Activated naive CD4-positive, alpha-beta T cell treated with anti-CD3 and anti-CD28 coated beads, Interleukin-2, amount 10 ng/mL, durations not matched to agents 7 days and 5 days (primary cell): ENCODE measurements at regions not wholly inside any gene's neighbourhood (a gene's known extent, or its start where the extent isn't known, plus 50 kb on each side); places are given as distances from the start of the nearest gene placed in this dataset.

ENCODE experiments used
- CTCF ChIA-PET: fragments of 350-600 bp; sonication (Branson Sonifier 250); formaldehyde crosslinking; loops from one replicate; lab custom pipeline; 2021; ENCODE audit warnings: antibody characterized with exemption; lab: Charles Lee
- DNase-seq: peaks from one replicate; pipeline ENCODE4 v3.0.0-alpha.2; 2020
- H3K27ac Mint-ChIP-seq: one replicate; pipeline ENCODE4 v1.8.0; 2021; ENCODE audit warnings: mild to moderate bottlenecking, moderate library complexity, mixed read lengths
- H3K27me3 Mint-ChIP-seq: one replicate; pipeline ENCODE4 v1.8.0; 2021; ENCODE audit warnings: mild to moderate bottlenecking, mixed read lengths
- H3K36me3 Mint-ChIP-seq: one replicate; pipeline ENCODE4 v1.8.0; 2021; ENCODE audit warnings: mixed read lengths
- H3K4me1 Mint-ChIP-seq: one replicate; pipeline ENCODE4 v1.8.0; 2021; ENCODE audit warnings: mixed read lengths
- H3K4me3 Mint-ChIP-seq: one replicate; pipeline ENCODE4 v1.8.0; 2021; ENCODE audit warnings: mild to moderate bottlenecking, moderate library complexity, mixed read lengths
- H3K9me3 Mint-ChIP-seq: one replicate; pipeline ENCODE4 v1.8.0; 2021; ENCODE audit warnings: mixed read lengths

GRCh38 chr1:200474633-200475032 lies 64.8 kb upstream of the ZNF281 start:
- CTCF ChIA-PET, result no interaction called here

GRCh38 chr1:200473698-200474371 lies 64.0 kb upstream of the ZNF281 start:
- H3K4me3 Mint-ChIP-seq, result no peak overlapping the region
- peak; percentile 25 for DNase-seq
- H3K4me1 Mint-ChIP-seq, result peaks cover 15% of the 10 kb centered on the region
- CTCF ChIA-PET, result interaction anchor here (0.7 to 1.3 kb wide), 2 partner anchors 18 to 161 kb away, joined by 3 read pairs; no protein-coding TSS in a partner anchor
- no peaks in the 10 kb centered on the region for H3K36me3 Mint-ChIP-seq
- H3K27me3 Mint-ChIP-seq, result no peaks in the 10 kb centered on the region
- no peaks in the 10 kb centered on the region for H3K9me3 Mint-ChIP-seq
- H3K27ac Mint-ChIP-seq, result no peak overlapping the region

More at GRCh38 chr1:200474633-200475032, 64.8 kb upstream of the ZNF281 start:
- Mint-ChIP-seq H3K4me1 (peaks cover 15% of the 10 kb centered on the region), H3K27me3 (peaks cover 8% of the 10 kb centered on the region), H3K36me3 (no peaks in the 10 kb centered on the region), H3K4me3 (no peak overlapping the region), H3K9me3 (no peaks in the 10 kb centered on the region), H3K27ac (no peak overlapping the region)
- no peak for DNase-seq

DNA sequence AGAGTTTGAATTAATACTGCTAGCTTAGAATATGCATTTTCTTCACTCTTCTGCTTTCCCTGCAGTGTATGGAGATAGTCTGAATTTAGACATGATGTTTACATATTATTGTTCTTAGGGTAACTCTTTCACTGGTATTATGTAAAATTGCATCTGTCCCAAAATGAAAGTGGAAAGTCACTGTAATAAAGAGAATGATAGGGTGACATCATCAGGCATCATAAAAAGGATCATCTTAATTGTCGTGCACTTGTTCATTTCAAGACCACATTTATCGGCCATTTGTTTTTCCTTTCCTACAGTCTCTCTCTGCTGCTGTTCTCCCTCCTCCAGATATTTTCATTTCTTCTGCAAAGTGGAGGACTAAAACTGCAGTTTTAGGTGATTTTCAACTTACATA lies 61.9 kb upstream of the ZNF281 start:
- no peak overlapping the region for H3K27ac Mint-ChIP-seq
- no peak overlapping the region for H3K4me3 Mint-ChIP-seq
- DNase-seq, result no peak

DNA sequence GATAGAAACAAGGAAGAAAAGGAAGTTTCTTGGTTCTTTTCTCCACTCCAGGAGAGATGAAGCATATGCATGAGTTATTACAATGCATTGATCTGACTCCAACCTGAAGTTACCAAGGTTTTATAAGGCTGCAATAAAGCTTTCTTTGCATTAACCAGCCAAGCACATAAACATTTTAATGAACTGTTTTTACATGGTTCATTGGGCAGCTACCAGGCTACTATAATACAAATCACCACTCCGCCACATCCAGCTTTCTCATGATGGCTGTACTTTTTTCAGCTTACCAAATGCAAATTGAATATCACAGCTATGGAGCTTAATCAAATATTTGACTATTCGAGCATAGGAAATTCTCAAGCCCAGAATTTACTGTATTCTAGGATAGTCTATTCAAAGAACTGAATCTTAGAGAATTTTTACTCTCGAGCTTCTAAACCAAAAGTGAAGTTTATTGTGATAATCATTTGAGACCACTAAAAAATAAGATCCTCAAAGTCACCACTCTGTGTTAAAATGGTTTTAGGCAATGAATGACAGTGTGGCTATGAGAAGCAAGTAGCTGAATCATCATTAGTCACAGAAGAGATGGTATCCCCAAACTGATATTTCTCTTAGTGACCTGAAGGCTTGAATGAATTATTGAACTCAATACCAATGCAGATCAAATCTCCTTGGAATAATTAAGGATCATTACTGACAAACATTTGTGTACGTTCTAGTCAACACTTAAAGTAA lies 58.6 kb upstream of the ZNF281 start:
- H3K36me3 Mint-ChIP-seq, result no peaks in the 10 kb centered on the region
- no peaks in the 10 kb centered on the region for H3K9me3 Mint-ChIP-seq
- H3K27ac Mint-ChIP-seq, result no peak overlapping the region
- H3K4me1 Mint-ChIP-seq, result peaks cover 9% of the 10 kb centered on the region
- CTCF ChIA-PET, result no interaction called here
- H3K4me3 Mint-ChIP-seq, result no peak overlapping the region
- H3K27me3 Mint-ChIP-seq, result peaks cover 4% of the 10 kb centered on the region
- no peak for DNase-seq

More for the DNA sequence above, 61.9 kb upstream of the ZNF281 start:
- H3K4me1 Mint-ChIP-seq, result peaks cover 15% of the 10 kb centered on the region
- no peaks in the 10 kb centered on the region for H3K9me3 Mint-ChIP-seq
- CTCF ChIA-PET, result interaction anchor here (1.4 kb wide), 1 partner anchor 136 kb away, joined by 3 read pairs; no protein-coding TSS in a partner anchor
- H3K27me3 Mint-ChIP-seq, result no peaks in the 10 kb centered on the region
- H3K36me3 Mint-ChIP-seq, result no peaks in the 10 kb centered on the region

- no peaks in the 10 kb centered on the region for H3K36me3 Mint-ChIP-seq
- no peak for DNase-seq
- H3K27ac Mint-ChIP-seq, result no peak overlapping the region
- H3K4me1 Mint-ChIP-seq, result no peaks in the 10 kb centered on the region
- H3K4me3 Mint-ChIP-seq, result no peak overlapping the region
- H3K9me3 Mint-ChIP-seq, result no peaks in the 10 kb centered on the region
- CTCF ChIA-PET, result interaction anchor here (0.6 to 1.3 kb wide), 2 partner anchors 27 to 355 kb away, joined by 3 read pairs; no protein-coding TSS in a partner anchor
- peaks cover 4% of the 10 kb centered on the region for H3K27me3 Mint-ChIP-seq
Observed at GRCh38 chr1:200464784-200465400, 55.1 kb upstream of the ZNF281 start.
